HG03280 (cell line): ENCODE measurements at regions not wholly inside any gene's neighbourhood (a gene's known extent, or its start where the extent isn't known, plus 50 kb on each side); places are given as distances from the start of the nearest gene placed in this dataset.

Source experiments
- ATAC-seq: cut with Tn5 transposase; IDR thresholded peaks from one replicate; pipeline ENCODE4 v1.9.1; 2021; ENCODE audit warnings: mild to moderate bottlenecking, moderate library complexity; ENCODE audit not compliant: unreplicated experiment

DNA sequence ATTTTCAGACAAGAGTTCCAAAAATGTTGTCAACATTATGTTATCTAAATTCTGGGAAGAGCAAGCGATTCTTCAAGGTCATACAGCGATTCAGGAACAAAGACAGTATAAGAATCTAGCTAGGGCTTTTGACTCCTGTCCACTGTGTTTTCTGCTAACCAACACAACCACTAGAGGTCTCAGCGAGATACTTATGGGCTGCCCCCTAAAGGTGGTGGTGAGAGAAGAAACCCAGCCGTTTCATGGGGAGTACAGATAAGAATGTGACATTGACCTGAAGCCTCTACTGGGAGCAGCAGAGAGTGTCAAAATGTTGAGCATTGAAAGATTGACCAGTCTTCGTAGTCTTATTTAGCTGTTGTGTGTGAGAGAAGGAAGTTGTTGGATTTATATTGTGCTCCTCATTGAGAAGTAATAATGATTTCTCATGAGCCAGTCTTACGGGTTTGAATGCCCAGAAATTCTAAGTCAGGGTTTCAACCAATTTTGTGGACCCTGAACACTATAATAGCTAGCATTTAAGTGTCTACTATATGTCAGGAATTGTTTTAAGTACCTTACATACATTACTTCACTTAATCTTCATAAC is 168.3 kb downstream of the SPRY1 start:
- ATAC-seq, result peak; percentile 100

DNA sequence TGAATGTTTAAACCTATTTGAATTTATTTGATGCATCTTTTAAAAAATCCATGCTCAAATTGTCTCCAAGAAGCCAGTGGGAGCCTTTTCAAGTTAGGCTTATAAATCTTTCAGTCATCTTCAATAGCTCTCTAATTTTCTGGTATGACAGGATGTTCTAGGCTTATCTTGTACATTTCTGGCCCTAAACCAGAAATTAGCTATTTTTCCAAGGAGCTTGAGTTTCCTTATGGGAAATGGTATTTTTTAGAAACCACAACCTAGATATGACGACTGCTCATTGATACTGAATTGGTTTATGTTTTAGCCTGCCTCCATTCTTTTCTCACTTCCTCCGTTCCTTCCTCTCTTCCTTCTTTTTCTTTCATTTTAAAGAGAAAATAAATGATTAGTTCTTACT is 172.3 kb downstream of the SPRY1 start:
- no peak for ATAC-seq

DNA sequence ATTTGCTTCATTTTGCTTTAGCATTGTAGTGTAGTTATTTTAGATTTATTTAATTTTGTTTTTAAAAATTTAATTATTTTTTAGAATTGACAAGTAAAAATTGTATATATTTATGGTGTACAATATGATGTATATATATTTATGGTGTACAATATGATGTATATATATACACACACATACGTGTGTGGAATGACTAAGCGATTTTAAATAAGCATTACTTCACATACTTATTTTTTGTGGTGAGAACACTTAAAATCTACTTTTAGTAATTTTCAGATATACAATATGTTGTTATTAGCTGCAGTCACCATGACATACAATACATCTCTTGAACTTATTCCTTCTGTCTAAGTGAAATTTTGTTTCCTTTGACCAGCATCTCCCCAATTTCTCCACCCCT is 172.9 kb downstream of the SPRY1 start:
- ATAC-seq, result no peak

DNA sequence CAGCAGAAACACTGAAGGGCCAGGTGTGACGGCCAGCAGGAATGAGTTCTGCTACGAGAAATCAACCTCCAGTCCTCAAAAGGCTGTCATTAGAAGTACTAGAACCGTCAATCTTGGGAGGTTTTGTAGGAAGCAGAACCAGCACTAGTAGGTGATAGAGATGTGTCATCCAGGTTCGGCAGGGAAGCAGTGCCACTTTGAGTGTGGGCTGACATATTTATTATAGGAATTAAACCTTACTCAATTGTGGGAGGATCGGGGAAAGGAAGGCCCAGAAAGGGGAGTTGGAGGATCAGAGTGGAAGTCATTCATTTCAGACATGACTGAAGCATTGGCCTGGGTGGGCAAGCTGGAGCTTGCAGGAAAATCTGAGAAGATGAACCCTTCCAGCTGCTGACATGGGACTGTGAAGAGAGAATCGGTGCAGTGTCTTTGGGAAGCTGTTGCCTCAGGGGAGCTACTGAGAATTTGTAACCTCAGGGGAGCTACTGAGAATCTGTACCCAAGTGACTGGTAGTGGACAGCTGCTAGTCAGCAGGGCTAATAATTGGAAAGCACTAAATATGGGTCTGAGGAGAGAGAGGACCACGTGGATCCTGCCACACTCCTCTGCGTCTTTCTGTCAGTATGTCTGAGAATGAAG is 177.4 kb downstream of the SPRY1 start:
- ATAC-seq, result no peak

DNA sequence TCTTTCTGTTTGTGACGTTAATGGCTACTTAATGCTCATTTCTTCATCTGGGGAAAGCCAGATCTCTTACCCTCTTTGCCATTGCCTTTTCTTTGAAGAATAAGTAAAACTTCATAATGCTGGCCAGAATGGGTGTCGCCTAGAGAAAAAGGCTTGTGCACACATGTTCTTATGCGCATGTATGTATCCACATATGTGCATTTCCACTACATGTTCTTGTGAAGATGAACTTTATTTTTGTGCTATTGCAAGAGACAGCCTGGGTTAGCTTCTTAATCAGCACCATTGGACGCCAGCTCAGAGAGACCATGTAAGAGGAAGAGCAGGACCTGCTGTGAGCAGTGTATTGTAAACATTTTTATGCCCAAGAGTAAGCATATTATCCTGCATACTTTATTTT is 178.7 kb downstream of the SPRY1 start:
- no peak for ATAC-seq

DNA sequence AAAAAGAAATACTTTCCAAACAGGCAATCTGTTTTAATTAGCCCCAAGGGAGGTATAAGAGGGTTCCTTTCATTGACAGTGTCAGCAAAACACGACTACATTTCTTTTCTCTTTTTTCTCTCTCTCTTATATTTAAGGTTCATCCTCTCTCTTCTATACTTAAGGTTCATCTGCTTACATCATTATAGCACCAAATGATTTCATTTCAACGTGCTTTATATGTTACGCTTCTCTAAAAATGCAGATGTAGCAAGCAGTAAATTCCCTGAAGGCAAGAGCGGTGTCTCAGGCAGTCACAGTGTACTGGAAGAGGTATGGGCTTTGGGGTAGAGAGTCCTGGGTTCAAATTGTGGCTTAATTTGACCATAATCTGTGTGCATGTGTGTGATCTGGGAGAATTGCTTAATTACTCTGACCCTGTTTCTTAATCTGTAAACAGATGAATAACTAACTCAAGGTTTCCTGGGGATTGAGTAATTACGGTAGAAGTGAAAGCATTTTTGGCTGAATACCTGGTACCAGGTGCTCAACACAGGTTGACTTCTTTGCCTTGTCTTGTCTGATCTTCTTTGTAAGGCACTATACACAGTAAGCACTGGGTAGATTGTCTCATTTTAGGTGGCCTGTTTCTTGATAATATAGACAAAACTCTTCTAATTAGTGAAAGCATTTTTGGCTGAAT is 180.8 kb downstream of the SPRY1 start:
- no peak for ATAC-seq

DNA sequence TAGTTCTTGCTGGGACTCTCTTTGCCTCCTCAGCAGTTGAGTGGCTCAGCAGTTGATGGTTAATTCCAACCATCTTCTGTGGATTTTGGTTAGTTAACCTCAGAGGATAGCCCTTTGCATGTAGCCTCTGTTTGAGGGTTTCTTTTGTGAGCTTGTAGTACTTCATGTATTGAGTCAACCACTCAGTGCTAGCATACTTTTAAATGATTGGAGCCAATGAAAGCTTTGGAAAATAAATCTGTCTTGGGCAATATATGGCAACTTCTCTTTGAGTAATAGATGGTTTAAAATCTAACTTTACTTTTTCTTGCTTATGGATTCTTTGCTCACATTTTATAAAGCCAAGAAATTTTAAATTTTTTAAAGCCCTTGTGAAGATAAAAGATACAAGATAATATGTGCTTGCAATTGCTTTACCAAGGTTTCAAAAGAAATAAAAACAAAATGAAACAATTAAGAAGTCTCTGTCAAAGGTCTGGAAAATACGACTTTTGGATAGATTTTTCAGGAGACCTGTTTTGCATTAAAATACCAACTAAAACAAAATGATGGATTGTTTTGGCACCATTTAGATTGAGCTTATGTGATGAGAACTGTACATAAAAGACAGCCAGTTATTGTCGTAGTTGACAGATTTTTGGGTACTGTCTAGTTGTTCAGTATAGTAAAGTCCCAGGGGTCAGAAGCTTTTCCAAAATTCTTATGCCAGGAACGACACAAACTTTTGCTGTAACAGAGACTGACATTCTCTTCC is 181.9 kb downstream of the SPRY1 start:
- ATAC-seq, result no peak

DNA sequence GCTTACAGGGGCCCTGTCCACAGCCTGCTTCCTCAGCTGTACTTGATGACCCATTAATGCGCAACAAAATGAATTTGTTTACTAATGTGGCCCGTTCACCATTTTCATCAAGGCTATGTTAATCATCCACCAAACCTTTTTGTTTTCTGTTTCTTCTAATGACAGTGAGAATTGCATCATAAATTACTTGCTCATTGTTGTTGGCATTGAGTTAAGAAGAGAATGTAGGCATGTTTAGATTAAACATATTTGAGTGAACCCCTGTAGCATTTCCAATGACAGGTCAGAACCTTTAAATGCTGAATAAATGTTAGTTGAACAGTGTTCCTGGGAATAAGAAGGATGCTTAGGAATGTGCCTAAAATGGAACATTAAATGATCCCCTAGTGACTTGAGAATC is 183.4 kb downstream of the SPRY1 start:
- ATAC-seq, result no peak

DNA sequence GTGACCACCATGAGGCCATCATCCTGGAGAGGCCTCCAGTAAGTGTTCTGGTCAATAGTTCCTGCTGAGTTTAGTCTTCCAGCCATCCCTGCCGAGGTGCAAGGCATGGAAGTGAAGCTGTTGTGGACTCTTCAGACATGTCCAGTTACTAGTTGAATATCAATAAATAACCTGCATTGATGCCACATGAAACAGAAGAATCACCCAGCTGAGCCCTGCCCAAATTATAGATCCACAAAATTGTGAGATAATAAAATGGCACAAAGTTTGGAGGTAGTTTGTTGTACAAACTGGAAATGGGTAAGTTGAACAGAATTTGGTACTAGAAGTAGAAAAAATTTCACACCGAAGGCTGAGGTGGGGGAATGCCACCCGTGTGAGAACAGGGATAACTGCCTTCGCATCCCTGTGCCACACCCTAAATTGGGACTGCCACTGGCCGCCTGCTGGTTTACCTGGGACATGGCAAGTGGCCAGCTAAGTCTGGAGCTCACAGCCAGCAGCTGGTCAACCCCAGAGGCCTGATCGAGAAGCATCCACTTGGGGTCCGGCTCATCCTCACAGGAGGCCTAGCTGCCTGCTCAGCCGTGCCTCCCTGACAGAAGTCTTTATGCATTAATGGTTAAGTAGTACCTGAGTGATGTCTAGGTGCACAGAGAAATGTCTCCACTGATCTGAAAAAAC is 184.5 kb downstream of the SPRY1 start:
- no peak for ATAC-seq

DNA sequence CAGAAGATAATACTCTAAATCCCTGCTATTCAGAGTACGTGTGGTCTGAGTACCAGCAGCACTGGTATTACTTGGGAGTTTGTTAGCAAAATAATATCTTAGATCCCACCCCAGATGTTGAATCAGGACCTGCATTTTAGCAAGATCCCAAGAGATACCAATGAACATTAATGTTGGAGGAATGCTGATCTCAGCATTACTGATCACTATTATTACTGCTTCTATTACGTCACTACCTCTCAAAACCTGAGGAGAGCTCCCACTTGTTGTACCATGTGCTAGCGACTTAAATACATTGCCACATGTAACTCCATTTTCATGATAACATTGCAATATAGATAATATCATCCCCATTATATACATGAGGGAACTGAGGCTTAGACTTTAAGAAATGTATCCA is 185.2 kb downstream of the SPRY1 start:
- no peak for ATAC-seq

DNA sequence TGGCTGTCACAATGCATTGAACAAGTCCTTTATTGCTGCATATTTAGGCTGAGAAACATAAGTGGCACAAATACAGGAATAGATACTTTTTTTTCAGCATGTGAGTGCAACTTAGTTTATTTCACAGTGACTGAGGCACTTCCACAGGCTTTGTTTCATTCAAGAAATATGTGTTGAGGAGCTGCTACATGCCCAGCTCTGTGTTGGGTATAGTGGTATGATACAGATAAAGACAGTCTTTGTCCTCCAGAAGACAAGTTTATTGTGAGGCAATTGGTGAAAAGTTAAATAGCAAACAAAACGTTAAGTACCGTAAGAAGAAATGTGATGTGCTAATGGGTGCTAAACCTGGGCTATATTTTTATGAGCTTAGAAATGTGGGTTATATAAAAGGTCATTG is 186.4 kb downstream of the SPRY1 start:
- no peak for ATAC-seq

DNA sequence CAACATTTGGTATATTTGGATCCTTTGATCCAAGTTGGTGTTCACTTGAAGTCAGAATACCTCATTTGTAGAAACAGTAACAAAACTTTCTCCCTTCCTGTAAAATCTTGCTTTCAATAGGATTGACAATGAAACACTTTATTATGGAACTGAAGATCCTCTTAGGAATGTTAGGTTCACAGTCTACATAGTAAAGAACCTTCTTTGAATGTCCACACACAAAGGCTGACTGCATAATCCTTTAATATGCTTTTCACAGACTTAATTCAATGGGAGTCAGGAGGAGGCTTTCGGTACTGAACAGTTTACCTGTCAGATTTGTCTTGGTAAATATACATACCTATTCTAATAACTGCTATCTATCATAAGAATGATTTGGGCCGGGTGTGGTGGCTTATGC is 188.5 kb downstream of the SPRY1 start:
- ATAC-seq, result no peak

DNA sequence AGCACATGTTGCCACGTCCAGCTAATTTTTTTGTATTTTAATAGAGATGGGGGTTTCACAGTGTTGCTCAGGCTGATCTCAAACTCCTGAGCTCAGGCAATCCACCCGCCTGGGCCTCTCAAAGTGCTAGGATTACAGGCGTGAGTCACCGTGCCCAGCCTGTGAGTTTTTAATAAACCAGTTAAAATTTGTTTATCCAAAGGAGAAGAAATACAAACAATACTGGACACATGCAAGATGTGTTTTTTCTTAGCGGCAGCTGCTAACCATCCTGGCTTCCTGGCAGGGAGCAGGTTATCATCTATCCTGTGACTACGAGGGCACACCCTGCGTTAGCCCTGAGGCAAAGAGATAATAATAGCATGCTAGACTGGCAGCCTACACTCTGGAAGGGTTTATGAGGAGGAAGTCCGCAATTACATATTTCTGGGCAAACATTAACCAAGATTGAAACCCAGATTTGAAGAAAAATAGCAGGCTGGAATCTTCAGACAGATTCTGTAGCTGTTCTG is 191.4 kb downstream of the SPRY1 start:
- no peak for ATAC-seq

DNA sequence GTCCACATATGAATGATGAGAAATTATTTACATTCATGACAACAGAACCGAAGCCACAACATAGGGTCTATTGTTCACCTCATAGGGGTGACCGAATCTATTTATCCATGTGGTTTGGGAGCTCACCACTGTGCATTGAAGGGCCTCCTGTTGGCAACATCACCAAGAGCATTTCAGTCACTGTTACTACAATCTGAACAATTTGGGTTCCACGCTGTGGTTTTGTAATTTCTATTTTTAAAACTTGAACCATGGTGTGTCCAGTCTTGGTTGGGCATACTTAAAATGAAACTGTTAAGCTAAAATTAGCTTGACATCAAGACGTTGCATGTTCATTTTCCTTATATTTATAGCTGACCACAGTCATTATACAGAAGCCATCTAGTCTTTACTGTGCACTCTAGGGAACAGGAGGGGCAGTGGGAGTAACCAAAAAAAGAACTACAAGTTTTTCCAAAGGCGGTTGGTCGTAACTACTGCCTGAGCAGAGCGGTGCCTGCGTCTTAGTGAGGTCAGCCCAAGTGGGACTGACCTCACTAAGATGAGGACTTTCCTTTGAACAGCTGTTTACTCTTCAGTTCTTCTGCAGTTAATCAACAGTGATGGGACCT is 192.1 kb downstream of the SPRY1 start:
- ATAC-seq, result peak; percentile 62

DNA sequence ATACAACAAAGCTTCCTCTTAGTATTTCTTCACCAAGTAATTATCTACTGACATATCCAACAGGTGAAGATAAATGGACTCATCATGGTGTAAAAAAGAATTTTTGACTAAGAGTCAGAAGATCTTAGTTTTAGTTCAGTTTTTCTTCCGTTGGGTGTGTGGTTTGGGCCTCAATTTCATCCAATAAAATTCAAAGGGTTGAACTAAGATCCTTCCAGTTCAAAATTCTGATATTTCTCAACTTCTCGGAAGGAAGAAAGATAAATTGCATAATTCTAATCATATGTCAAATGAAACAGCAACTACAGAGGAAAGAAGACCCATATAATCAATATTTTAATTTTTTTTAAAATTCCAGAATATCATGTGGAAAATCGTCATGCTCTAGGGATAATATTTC is 192.7 kb downstream of the SPRY1 start:
- no peak for ATAC-seq

DNA sequence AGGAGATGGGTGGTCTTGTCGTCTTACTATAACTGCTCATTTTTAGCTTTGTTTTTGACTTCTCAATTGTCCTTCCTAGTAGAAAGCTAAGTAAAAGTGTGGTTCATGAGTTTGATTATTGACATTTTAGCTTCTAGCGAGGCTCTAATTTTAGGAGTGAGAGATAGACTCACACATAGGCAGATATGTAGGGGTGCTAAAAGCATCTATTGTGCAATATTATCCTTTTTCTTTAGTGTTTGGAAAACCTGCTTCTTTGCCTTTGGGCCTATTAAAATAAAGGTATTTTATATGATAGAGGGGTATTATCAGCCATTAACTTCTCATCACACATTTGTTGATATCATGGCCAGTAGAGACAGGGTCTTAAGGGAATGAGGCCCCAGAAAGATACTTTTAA is 195.3 kb downstream of the SPRY1 start:
- ATAC-seq, result no peak

DNA sequence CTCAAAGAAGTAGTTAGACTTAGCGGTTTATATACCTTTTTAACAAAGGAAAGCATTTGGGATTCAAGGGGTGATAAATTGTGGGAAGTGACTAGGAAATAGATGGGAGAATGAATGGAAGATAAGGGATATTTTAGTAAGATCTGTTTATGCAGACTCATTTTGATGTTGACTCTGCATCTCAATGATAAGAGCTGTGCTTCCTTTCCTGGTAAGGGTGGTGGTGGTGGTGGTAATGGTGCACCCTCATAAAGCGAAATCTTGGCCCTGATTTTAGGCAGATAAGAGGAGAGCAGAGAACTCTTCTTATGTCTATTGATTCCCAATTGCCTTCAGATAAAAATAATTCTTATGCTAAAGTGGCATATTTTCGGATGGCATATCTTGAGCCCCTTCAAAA is 197.1 kb downstream of the SPRY1 start:
- no peak for ATAC-seq

DNA sequence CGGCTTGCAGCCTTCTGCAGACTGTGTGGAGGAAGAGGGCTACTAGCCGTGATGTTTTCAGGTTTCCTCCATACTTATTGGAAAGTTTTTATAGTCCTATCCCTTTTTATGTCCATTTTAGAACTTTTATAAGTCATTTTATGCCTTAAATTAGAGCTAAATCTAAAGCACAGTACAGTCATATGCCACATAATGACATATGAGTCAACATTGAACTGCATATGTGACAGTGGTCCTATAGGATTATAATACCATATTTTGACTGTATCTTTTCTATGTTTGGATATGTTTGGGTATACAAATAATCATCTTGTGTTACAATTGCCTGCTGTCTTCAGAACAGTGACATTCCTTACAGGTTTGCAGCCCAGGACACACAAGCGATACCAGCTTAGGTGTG is 200.2 kb downstream of the SPRY1 start:
- no peak for ATAC-seq

DNA sequence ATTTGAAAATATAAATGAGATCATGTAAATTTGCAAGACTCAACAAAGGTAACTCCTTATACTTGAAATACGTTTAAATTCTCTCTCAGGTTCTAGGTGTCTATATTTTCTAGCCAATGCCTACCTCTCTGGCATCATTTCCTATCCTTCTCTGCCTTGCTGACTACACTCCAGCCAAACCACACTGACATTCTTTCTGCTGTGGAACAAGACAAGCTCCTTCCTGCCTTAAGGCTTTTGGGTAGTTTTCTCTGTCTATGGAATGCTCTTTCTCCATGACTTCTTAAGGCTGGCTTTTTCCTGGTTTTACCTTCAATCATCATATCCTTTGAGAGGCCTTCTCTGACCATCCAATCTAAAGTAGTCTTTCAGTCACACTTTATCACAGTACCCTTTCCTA is 201.0 kb downstream of the SPRY1 start:
- no peak for ATAC-seq

DNA sequence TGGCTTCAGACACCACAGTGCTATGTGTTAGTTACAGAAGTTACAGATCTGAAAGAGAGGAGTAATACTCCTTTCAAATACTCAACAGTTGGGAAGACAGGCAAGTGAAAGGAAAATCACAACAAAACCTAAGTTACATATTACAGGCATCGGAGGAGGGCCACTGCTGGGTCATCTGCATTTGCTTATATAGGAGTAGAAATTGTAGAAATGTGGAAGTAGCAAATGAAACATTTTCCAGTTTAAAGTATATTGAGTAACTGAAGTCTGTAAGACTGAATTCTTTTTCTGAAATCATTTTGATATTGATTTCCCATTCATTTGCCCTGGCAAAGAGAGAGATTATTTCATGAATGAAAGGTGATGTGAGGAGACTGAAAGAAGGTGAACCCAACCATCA is 201.7 kb downstream of the SPRY1 start:
- ATAC-seq, result no peak
